Calu3 (cell line): ENCODE measurements at regions not wholly inside any gene's neighbourhood (a gene's known extent, or its start where the extent isn't known, plus 50 kb on each side); places are given as distances from the start of the nearest gene placed in this dataset.
A peak's percentile ranks its signal among the peaks of the same experiment; 100 is the strongest.
"Not testable (repeated sequence)": the region's sequence is repeated elsewhere in the genome, so short reads cannot be mapped to it uniquely, and the experiment has no call there.

Experiments
- BruUV-seq: library from RNA; stranded (reverse); fragments of 400-500 nt; replicated peaks from 2 replicates; lab custom pipeline; 2021; lab: Mats Ljungman, UMichigan
- CTCF ChIA-PET: fragments of 300-600 bp; sonication (Branson Sonifier 250); formaldehyde crosslinking; loops from one replicate; lab custom pipeline; 2022; ENCODE audit warnings: antibody characterized with exemption; lab: Charles Lee
- DNase-seq: peaks from one replicate; pipeline ENCODE4 v3.0.0; 2022
- H3K27ac Mint-ChIP-seq: one replicate; pipeline ENCODE4 v1.8.0; 2022; ENCODE audit warnings: mixed read lengths; ENCODE audit not compliant: unreplicated experiment
- H3K27me3 Mint-ChIP-seq: one replicate; pipeline ENCODE4 v1.8.0; 2022; ENCODE audit warnings: mixed read lengths; ENCODE audit not compliant: unreplicated experiment
- H3K36me3 Mint-ChIP-seq: one replicate; pipeline ENCODE4 v1.8.0; 2022; ENCODE audit warnings: mild to moderate bottlenecking, moderate library complexity, mixed read lengths; ENCODE audit not compliant: insufficient read depth, unreplicated experiment
- H3K4me1 Mint-ChIP-seq: one replicate; pipeline ENCODE4 v1.8.0; 2022; ENCODE audit warnings: mild to moderate bottlenecking, low read depth, mixed read lengths; ENCODE audit not compliant: unreplicated experiment
- H3K4me3 Mint-ChIP-seq: one replicate; pipeline ENCODE4 v1.8.0; 2022; ENCODE audit warnings: mild to moderate bottlenecking, low read depth, moderate library complexity, mixed read lengths; ENCODE audit not compliant: unreplicated experiment
- H3K9me3 Mint-ChIP-seq: one replicate; pipeline ENCODE4 v1.8.0; 2022; ENCODE audit warnings: low read depth, mixed read lengths; ENCODE audit not compliant: unreplicated experiment
- CTCF ChIP-seq: fragments of 200-600 bp; IDR thresholded peaks from one replicate; pipeline ENCODE4 v1.8.0; 2022; ENCODE audit warnings: antibody characterized with exemption; ENCODE audit not compliant: unreplicated experiment
- intact Hi-C: fragments of 100-400 bp; cut with micrococcal nuclease; formaldehyde crosslinking; loops from one replicate; pipeline ENCODE4 v1.10.0; 2022; ENCODE audit not compliant: unreplicated experiment

- Mint-ChIP-seq H3K27ac (peak overlapping the region; percentile 77), H3K27me3 (no peaks in the 10 kb centered on the region), H3K36me3 (peaks cover 7% of the 10 kb centered on the region), H3K4me3 (no peak overlapping the region), H3K4me1 (peaks cover 69% of the 10 kb centered on the region), H3K9me3 (peaks cover 3% of the 10 kb centered on the region)
- no peak for TF ChIP-seq CTCF
- no TSS peak for BruUV-seq
- DNase-seq: peak; percentile 24
- CTCF ChIA-PET: interaction anchor here (1.1 to 2.7 kb wide), 2 partner anchors 20 to 32 kb away, joined by 3 to 12 read pairs; no protein-coding TSS in a partner anchor
- intact Hi-C loops: loop anchor here (2.0 kb wide), 1 partner anchor 60 kb away; no protein-coding TSS in a partner anchor
Observed at GRCh38 chr7:17098515-17098914, 199.9 kb upstream of the AHR start.

GRCh38 chr7:17099083-17099973 lies 199.1 kb upstream of the AHR start:
- CTCF ChIA-PET: interaction anchor here (0.7 to 2.7 kb wide), 8 partner anchors 14 to 116 kb away, joined by 3 to 12 read pairs (median 3); no protein-coding TSS in a partner anchor
- no peak for TF ChIP-seq CTCF
- peak overlapping the region; percentile 92 for H3K27ac Mint-ChIP-seq
- intact Hi-C loops: loop anchor here (1.0 to 2.0 kb wide), 2 partner anchors 31 to 61 kb away; no protein-coding TSS in a partner anchor
- peaks cover 70% of the 10 kb centered on the region for H3K4me1 Mint-ChIP-seq
- H3K9me3 Mint-ChIP-seq: peaks cover 3% of the 10 kb centered on the region
- BruUV-seq: no TSS peak
- H3K36me3 Mint-ChIP-seq: peaks cover 7% of the 10 kb centered on the region
- no peaks in the 10 kb centered on the region for H3K27me3 Mint-ChIP-seq
- peak; percentile 78 for DNase-seq
- H3K4me3 Mint-ChIP-seq: peak overlapping the region; percentile 42

GRCh38 chr7:17099974-17100509 lies 198.4 kb upstream of the AHR start:
- H3K36me3 Mint-ChIP-seq, BruUV-seq, DNase-seq, H3K27me3 Mint-ChIP-seq, H3K9me3 Mint-ChIP-seq: not testable (repeated sequence)
- intact Hi-C loops: loop anchor here (1.0 to 2.0 kb wide), 2 partner anchors 30 to 61 kb away; no protein-coding TSS in a partner anchor
- peak overlapping the region; percentile 92 for H3K27ac Mint-ChIP-seq
- CTCF ChIA-PET: interaction anchor here (0.7 to 2.7 kb wide), 7 partner anchors 15 to 117 kb away, joined by 3 to 12 read pairs (median 3); no protein-coding TSS in a partner anchor
- peak overlapping the region; percentile 42 for H3K4me3 Mint-ChIP-seq
- peaks cover 66% of the 10 kb centered on the region for H3K4me1 Mint-ChIP-seq

GRCh38 chr7:17101207-17101696 lies 197.2 kb upstream of the AHR start:
- Mint-ChIP-seq H3K9me3 (peaks cover 3% of the 10 kb centered on the region), H3K27me3 (no peaks in the 10 kb centered on the region), H3K4me1 (peaks cover 66% of the 10 kb centered on the region), H3K36me3 (peaks cover 7% of the 10 kb centered on the region), H3K4me3 (no peak overlapping the region), H3K27ac (no peak overlapping the region)
- no peak for DNase-seq
- BruUV-seq: no TSS peak
- intact Hi-C loops: no loop called here
- no peak for TF ChIP-seq CTCF
- CTCF ChIA-PET: interaction anchor here (0.6 kb wide), 1 partner anchor 480 kb away, joined by 4 read pairs; no protein-coding TSS in a partner anchor
